IMR-90 (cell line): ENCODE measurements at regions not wholly inside any gene's neighbourhood (a gene's known extent, or its start where the extent isn't known, plus 50 kb on each side); places are given as distances from the start of the nearest gene placed in this dataset.

Source experiments
- ATAC-seq: fragments of 200-7000 bp; cut with Tn5 transposase; 2 replicates; pipeline ENCODE4 v1.9.1; 2020; ENCODE audit warnings: low read depth, mild to moderate bottlenecking, moderate library complexity
- BruUV-seq: library from RNA; stranded (reverse); fragments of 400-500 nt; replicated peaks from 2 replicates; lab custom pipeline; 2021; lab: Mats Ljungman, UMichigan
- CTCF ChIA-PET: fragments of 300-600 bp; formaldehyde crosslinking; extraction: SDS; loops from one replicate; lab custom pipeline; 2021; ENCODE audit warnings: antibody characterized with exemption; lab: Yijun Ruan, JAX
- POLR2A ChIA-PET: fragments of 300-600 bp; sonication (Branson Sonifier 250); formaldehyde crosslinking; loops from one replicate; lab custom pipeline; 2022; ENCODE audit warnings: antibody characterized with exemption; ENCODE audit not compliant: unreplicated experiment; lab: Charles Lee
- DNase-seq: peaks from one replicate; pipeline ENCODE4 v3.0.0; 2013
- H2AFZ ChIP-seq: replicated peaks from 2 replicates; pipeline ENCODE3; 2013; ENCODE audit warnings: low read length, mild to moderate bottlenecking; ENCODE audit not compliant: poor library complexity
- H2AK5ac ChIP-seq: 2 replicates; pipeline ENCODE4 v1.6.1; 2013; ENCODE audit warnings: low read depth, low read length, inconsistent platforms
- H2AK9ac ChIP-seq: replicated peaks from 2 replicates; pipeline ENCODE3; 2013; ENCODE audit warnings: mild to moderate bottlenecking, low read depth, low read length, moderate library complexity; ENCODE audit not compliant: poor library complexity
- H2BK120ac ChIP-seq: 2 replicates; pipeline ENCODE4 v1.6.1; 2013; ENCODE audit warnings: low read depth, low read length, inconsistent platforms
- H2BK15ac ChIP-seq: 3 replicates; pipeline ENCODE4 v1.6.1; 2013; ENCODE audit warnings: low read depth, low read length, inconsistent platforms
- H2BK20ac ChIP-seq: 2 replicates; pipeline ENCODE4 v1.6.1; 2013; ENCODE audit warnings: low read depth, mild to moderate bottlenecking, inconsistent platforms, low read length, moderate library complexity
- H2BK5ac ChIP-seq: 2 replicates; pipeline ENCODE4 v1.6.1; 2013; ENCODE audit warnings: mild to moderate bottlenecking, low read depth, low read length, inconsistent platforms; ENCODE audit not compliant: poor library complexity, severe bottlenecking
- H3K14ac ChIP-seq: replicated peaks from 2 replicates; pipeline ENCODE4 v1.6.1; 2013; ENCODE audit warnings: low read depth, low read length, inconsistent platforms
- H3K18ac ChIP-seq: 2 replicates; pipeline ENCODE4 v1.6.1; 2013; ENCODE audit warnings: low read depth, low read length, control low read depth
- H3K23ac ChIP-seq: 2 replicates; pipeline ENCODE4 v1.6.1; 2013; ENCODE audit warnings: low read depth, low read length, inconsistent platforms
- H3K27ac ChIP-seq: 2 replicates; pipeline ENCODE4 v1.5.1; 2013; ENCODE audit warnings: mild to moderate bottlenecking, control low read depth, low read length; ENCODE audit not compliant: insufficient read depth
- H3K27me3 ChIP-seq: 2 replicates; pipeline ENCODE4 v1.6.1; 2013; ENCODE audit warnings: low read length; ENCODE audit not compliant: control insufficient read depth, insufficient read depth
- H3K36me3 ChIP-seq: 2 replicates; pipeline ENCODE4 v1.6.1; 2013; ENCODE audit warnings: low read length, mixed read lengths; ENCODE audit not compliant: control insufficient read depth, insufficient read depth
- H3K4ac ChIP-seq: 2 replicates; pipeline ENCODE4 v1.6.1; 2013; ENCODE audit warnings: low read depth, low read length, inconsistent platforms
- H3K4me1 ChIP-seq: 2 replicates; pipeline ENCODE4 v1.6.1; 2013; ENCODE audit warnings: low read length, mixed read lengths; ENCODE audit not compliant: control insufficient read depth, insufficient read depth
- H3K4me2 ChIP-seq: 2 replicates; pipeline ENCODE4 v1.6.1; 2013; ENCODE audit warnings: low read depth, mild to moderate bottlenecking, control low read depth, low read length, moderate library complexity
- H3K4me3 ChIP-seq: 2 replicates; pipeline ENCODE4 v1.5.1; 2013; ENCODE audit warnings: low read depth, mild to moderate bottlenecking, control low read depth, low read length, moderate library complexity; ENCODE audit not compliant: insufficient read depth
- H3K56ac ChIP-seq: 2 replicates; pipeline ENCODE4 v1.6.1; 2013; ENCODE audit warnings: low read length, inconsistent platforms; ENCODE audit not compliant: insufficient read depth; ENCODE audit errors: extremely low read depth
- H3K79me1 ChIP-seq, 2 experiments: 2 replicates each; pipeline ENCODE4 v1.6.1; 2013; ENCODE audit warnings: low read length in 2 of 2, inconsistent platforms in 1 of 2, low read depth in 1 of 2
- H3K9ac ChIP-seq: 2 replicates; pipeline ENCODE4 v1.6.1; 2013; ENCODE audit warnings: low read depth, low read length, control low read depth
- H3K9me1 ChIP-seq: 2 replicates; pipeline ENCODE4 v1.6.1; 2013; ENCODE audit warnings: low read length, inconsistent platforms; ENCODE audit not compliant: insufficient read depth
- H3K9me3 ChIP-seq: 2 replicates; pipeline ENCODE4 v1.6.1; 2013; ENCODE audit warnings: low read length; ENCODE audit not compliant: control insufficient read depth, insufficient read depth
- H4K20me1 ChIP-seq: 2 replicates; pipeline ENCODE4 v1.6.1; 2013; ENCODE audit warnings: low read length, inconsistent platforms; ENCODE audit not compliant: insufficient read depth
- H4K5ac ChIP-seq: 2 replicates; pipeline ENCODE4 v1.6.1; 2013; ENCODE audit warnings: mild to moderate bottlenecking, low read depth, low read length, control low read depth
- H4K8ac ChIP-seq, 2 experiments: 2 replicates each; pipeline ENCODE4 v1.6.1; 2013; ENCODE audit warnings: low read depth in 2 of 2, low read length in 2 of 2, control low read depth in 1 of 2, inconsistent platforms in 1 of 2
- H4K91ac ChIP-seq: 2 replicates; pipeline ENCODE4 v1.6.1; 2013; ENCODE audit warnings: low read depth, low read length, inconsistent platforms; ENCODE audit not compliant: insufficient read depth
- MAFK ChIP-seq: IDR thresholded peaks from 2 replicates; pipeline ENCODE4 v1.6.1; 2012; ENCODE audit warnings: low read depth, low read length, improper control_type of control experiment
- MAZ ChIP-seq: IDR thresholded peaks from 2 replicates; pipeline ENCODE4 v1.6.1; 2012; ENCODE audit warnings: low read depth, mild to moderate bottlenecking, low read length, improper control_type of control experiment, moderate library complexity, borderline replicate concordance
- RCOR1 ChIP-seq: IDR thresholded peaks from 2 replicates; pipeline ENCODE4 v1.6.1; 2012; ENCODE audit warnings: mild to moderate bottlenecking, low read length, improper control_type of control experiment; ENCODE audit not compliant: insufficient replicate concordance
- RFX5 ChIP-seq: IDR thresholded peaks from 2 replicates; pipeline ENCODE4 v1.8.0; 2012; ENCODE audit warnings: low read depth, mild to moderate bottlenecking, low read length, moderate library complexity
- WGBS, 2 experiments: methylation state at CpG; one replicate each; pipeline versions ENCODE4 v1.1.5 to v1.1.7; 2013; ENCODE audit warnings: missing lambda C conversion rate in 2 of 2; ENCODE audit not compliant: insufficient read length in 1 of 2; ENCODE audit errors: extremely low coverage in 2 of 2; 5-methylcytosine and 5-hydroxymethylcytosine counted together
- dilution Hi-C: fragments of 300-500 bp; cut with HindIII; formaldehyde crosslinking; loops from one replicate; pipeline ENCODE4 v1.14.3; 2018; ENCODE audit warnings: low sequenced_read_pairs; ENCODE audit not compliant: unreplicated experiment
- in situ Hi-C: fragments of 300-500 bp; cut with MboI; formaldehyde crosslinking; loops from 3 replicates; pipeline ENCODE4 v1.14.3; 2019; ENCODE audit warnings: low sequenced_read_pairs, inconsistent platforms, mixed read lengths
- intact Hi-C: fragments of 100-400 bp; cut with micrococcal nuclease; formaldehyde crosslinking; loops from 2 replicates; pipeline ENCODE4 v1.10.0; 2022

- CTCF ChIA-PET: no interaction called here
- dilution Hi-C loops (no loop called here), intact Hi-C loops (no loop called here), in situ Hi-C loops (no loop called here)
- no peaks in the 10 kb centered on the region; the same call in 1 of the 2 replicates for H4K20me1 ChIP-seq
- POLR2A ChIA-PET: no interaction called here
- H3K14ac ChIP-seq: no peak overlapping the region
- no peak overlapping the region for H4K91ac ChIP-seq
- ATAC-seq: no peak
- H2BK5ac ChIP-seq: no peak overlapping the region
- H4K8ac ChIP-seq: no peak overlapping the region
- no peak overlapping the region for H3K27ac ChIP-seq
- no peak overlapping the region for H3K9ac ChIP-seq
- H2AFZ ChIP-seq: no peak overlapping the region
- no peak overlapping the region for H2BK120ac ChIP-seq
- H2BK20ac ChIP-seq: no peak overlapping the region
- H3K4me3 ChIP-seq: no peak overlapping the region
- 79% methylated on average over 12 of the region's 24 CpGs; no CpG with 5 or more reads in 1 of the 2 experiments for WGBS, 2 experiments
- peaks cover 44% of the 10 kb centered on the region for H3K27me3 ChIP-seq
- no peaks in the 10 kb centered on the region for H3K4me1 ChIP-seq
- no peak overlapping the region for H3K23ac ChIP-seq
- H3K36me3 ChIP-seq: no peaks in the 10 kb centered on the region
- H2BK15ac ChIP-seq: no peak overlapping the region
- no peak for DNase-seq
- H4K5ac ChIP-seq: no peak overlapping the region
- no peaks in the 10 kb centered on the region for H3K9me3 ChIP-seq
- no TSS peak for BruUV-seq
- TF ChIP-seq RCOR1 (no peak), MAZ (no peak), MAFK (no peak), RFX5 (no peak)
- no peak overlapping the region for H3K56ac ChIP-seq
- no peak overlapping the region for H2AK9ac ChIP-seq
- no peak overlapping the region for H2AK5ac ChIP-seq
- no peaks in the 10 kb centered on the region for H3K79me1 ChIP-seq
- no peak overlapping the region for H3K4ac ChIP-seq
- H3K9me1 ChIP-seq: no peaks in the 10 kb centered on the region
- no peak overlapping the region for H3K18ac ChIP-seq
- no peak overlapping the region for H3K4me2 ChIP-seq
Observed at GRCh38 chr11:76291576-76292526, 85.5 kb upstream of the WNT11 start.
